Transverse colon (tissue), 3 donors: ENCODE measurements at regions not wholly inside any gene's neighbourhood (a gene's known extent, or its start where the extent isn't known, plus 50 kb on each side); places are given as distances from the start of the nearest gene placed in this dataset.

ENCODE experiments used
- CTCF ChIP-seq, 5 experiments: fragments of 200-600 bp in 3 of 5; fragments of 450-650 bp in 2 of 5; sonication (generic) in 3 of 5; IDR thresholded peaks; 1 replicate in 2 of 5; 2 replicates in 3 of 5; pipeline ENCODE4 v1.5.1; 2016 to 2017; ENCODE audit warnings: antibody characterized with exemption in 5 of 5, inconsistent platforms in 3 of 5, mild to moderate bottlenecking in 2 of 5, moderate library complexity in 1 of 5
- EP300 ChIP-seq: sonication (generic); formaldehyde crosslinking; IDR thresholded peaks from one replicate; pipeline ENCODE4 v1.6.1; 2017; ENCODE audit warnings: antibody characterized with exemption, low read depth
- POLR2A ChIP-seq: fragments of 450-650 bp; IDR thresholded peaks from one replicate; pipeline ENCODE4 v1.6.1; 2016; ENCODE audit warnings: antibody characterized with exemption, mild to moderate bottlenecking, moderate library complexity

DNA sequence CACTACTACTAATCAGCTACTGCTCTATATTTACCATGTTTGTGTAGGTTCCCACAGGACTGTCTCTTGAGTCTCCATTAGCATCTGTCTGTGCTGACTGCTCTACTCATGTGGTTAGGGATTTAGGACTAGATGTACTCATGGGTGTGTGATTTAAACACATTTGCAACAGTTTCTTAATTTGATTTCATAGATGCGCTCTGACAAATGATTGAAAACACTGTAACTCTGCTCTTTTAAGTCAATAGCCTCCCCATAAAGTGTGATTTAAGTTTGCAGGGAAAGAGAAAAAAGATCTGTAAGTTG, 809.3 kb downstream of the NCAM2 start:
- no peak for TF ChIP-seq CTCF (IDR thresholded peaks at IDR 0.05)
- no peak for TF ChIP-seq EP300
- TF ChIP-seq POLR2A = no peak
